Frontal cortex (tissue), 3 donors: ENCODE measurements at regions not wholly inside any gene's neighbourhood (a gene's known extent, or its start where the extent isn't known, plus 50 kb on each side); places are given as distances from the start of the nearest gene placed in this dataset.
"Not testable (repeated sequence)": the region's sequence is repeated elsewhere in the genome, so short reads cannot be mapped to it uniquely, and the experiment has no call there.

ENCODE experiments used
- DNase-seq, 2 donors: peaks; one replicate each; pipeline ENCODE4 v3.0.0; 2012; ENCODE audit warnings: low spot score in 2 of 2
- FAIRE-seq: peaks from 2 replicates; lab custom pipeline; 2012; peaks lifted over from hg19 to GRCh38; lab: Jason Lieb, UNC
- donor health status: control.
- donor health status: control.
- donor health status: control.

GRCh38 chr11:49328485-49329186 is 120.2 kb upstream of the FOLH1 start:
- FAIRE-seq, DNase-seq: not testable (repeated sequence)

- DNase-seq, FAIRE-seq: not testable (repeated sequence)
Measured at GRCh38 chr11:49327766-49328165, 119.4 kb upstream of the FOLH1 start.

- DNase-seq, FAIRE-seq: not testable (repeated sequence)
Measured at GRCh38 chr11:49326651-49327050, 118.2 kb upstream of the FOLH1 start.

GRCh38 chr11:49316180-49316579 is 107.8 kb upstream of the FOLH1 start:
- FAIRE-seq: no peak
- no peak for DNase-seq

GRCh38 chr11:49303080-49303479 is 94.7 kb upstream of the FOLH1 start:
- DNase-seq (no peak), FAIRE-seq (no peak)

GRCh38 chr11:49302360-49302759 is 94.0 kb upstream of the FOLH1 start:
- peak; percentile 45 for FAIRE-seq
- no peak for DNase-seq

- not testable (repeated sequence) for DNase-seq, FAIRE-seq
Measured at GRCh38 chr11:49298017-49298416, 89.6 kb upstream of the FOLH1 start.

- not testable (repeated sequence) for FAIRE-seq
Measured at GRCh38 chr11:49283911-49284310, 75.5 kb upstream of the FOLH1 start.

GRCh38 chr11:49283282-49283681 is 74.9 kb upstream of the FOLH1 start:
- DNase-seq, FAIRE-seq: not testable (repeated sequence)

More at GRCh38 chr11:49283911-49284310, 75.5 kb upstream of the FOLH1 start:
- DNase-seq: not testable (repeated sequence)

GRCh38 chr11:49282125-49282524 is 73.7 kb upstream of the FOLH1 start:
- not testable (repeated sequence) for FAIRE-seq, DNase-seq

GRCh38 chr11:49277951-49278350 is 69.5 kb upstream of the FOLH1 start:
- FAIRE-seq, DNase-seq: not testable (repeated sequence)
